Lower lobe of right lung (tissue), 2 donors: ENCODE measurements at regions not wholly inside any gene's neighbourhood (a gene's known extent, or its start where the extent isn't known, plus 50 kb on each side); places are given as distances from the start of the nearest gene placed in this dataset.

Experiments
- ATAC-seq, 2 donors: fragments of 200-7000 bp; cut with Tn5 transposase; one replicate each; pipeline ENCODE4 v1.9.1; 2020 to 2022; ENCODE audit warnings: mild to moderate bottlenecking in 2 of 2, moderate library complexity in 2 of 2
- DNase-seq: peaks from one replicate; pipeline ENCODE4 v3.0.0-alpha.2; 2020
- H3K27ac ChIP-seq: fragments of 200-600 bp; one replicate; pipeline ENCODE4 v1.8.0; 2022
- H3K27me3 ChIP-seq: fragments of 200-600 bp; one replicate; pipeline ENCODE4 v1.8.0; 2022; ENCODE audit warnings: low read depth
- H3K36me3 ChIP-seq: fragments of 200-600 bp; one replicate; pipeline ENCODE4 v1.8.0; 2022; ENCODE audit warnings: mild to moderate bottlenecking
- H3K4me1 ChIP-seq: fragments of 200-600 bp; one replicate; pipeline ENCODE4 v1.8.0; 2022
- H3K4me3 ChIP-seq: fragments of 200-600 bp; one replicate; pipeline ENCODE4 v1.8.0; 2022; ENCODE audit warnings: mild to moderate bottlenecking
- H3K9me3 ChIP-seq: fragments of 200-600 bp; one replicate; pipeline ENCODE4 v1.8.0; 2022
- intact Hi-C: fragments of 100-400 bp; cut with DNase I; formaldehyde crosslinking; loops from one replicate; pipeline ENCODE4 v1.11.0; 2022
- TF ChIP-seq, protein P1 (sequence below): fragments of 200-600 bp; IDR thresholded peaks from one replicate; pipeline ENCODE4 v1.8.0; 2022; ENCODE audit warnings: antibody characterized with exemption, mild to moderate bottlenecking
- donor health status: DM: no; HTN: yes; CAD: no; lungs with severe emphysema.

DNA sequence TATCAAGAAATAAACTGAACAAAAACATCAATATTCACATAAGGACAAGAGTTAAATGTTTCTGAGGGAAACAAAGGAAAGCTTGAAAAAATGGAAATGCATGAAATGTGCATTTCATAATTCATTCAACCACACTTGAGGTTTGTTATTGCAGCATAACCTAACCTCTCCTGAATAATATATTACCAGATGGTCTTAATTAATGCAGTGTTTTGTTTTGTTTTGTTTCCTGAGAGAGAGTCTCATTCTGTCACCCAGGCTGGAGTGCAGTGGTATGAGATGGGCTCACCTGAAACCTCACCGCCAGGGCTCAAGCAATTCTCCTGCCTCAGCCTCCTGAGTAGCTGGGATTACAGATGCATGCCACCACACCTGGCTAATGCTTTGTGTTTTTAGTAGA is 139.9 kb upstream of the PIEZO2 start:
- TF ChIP-seq, protein P1, sequence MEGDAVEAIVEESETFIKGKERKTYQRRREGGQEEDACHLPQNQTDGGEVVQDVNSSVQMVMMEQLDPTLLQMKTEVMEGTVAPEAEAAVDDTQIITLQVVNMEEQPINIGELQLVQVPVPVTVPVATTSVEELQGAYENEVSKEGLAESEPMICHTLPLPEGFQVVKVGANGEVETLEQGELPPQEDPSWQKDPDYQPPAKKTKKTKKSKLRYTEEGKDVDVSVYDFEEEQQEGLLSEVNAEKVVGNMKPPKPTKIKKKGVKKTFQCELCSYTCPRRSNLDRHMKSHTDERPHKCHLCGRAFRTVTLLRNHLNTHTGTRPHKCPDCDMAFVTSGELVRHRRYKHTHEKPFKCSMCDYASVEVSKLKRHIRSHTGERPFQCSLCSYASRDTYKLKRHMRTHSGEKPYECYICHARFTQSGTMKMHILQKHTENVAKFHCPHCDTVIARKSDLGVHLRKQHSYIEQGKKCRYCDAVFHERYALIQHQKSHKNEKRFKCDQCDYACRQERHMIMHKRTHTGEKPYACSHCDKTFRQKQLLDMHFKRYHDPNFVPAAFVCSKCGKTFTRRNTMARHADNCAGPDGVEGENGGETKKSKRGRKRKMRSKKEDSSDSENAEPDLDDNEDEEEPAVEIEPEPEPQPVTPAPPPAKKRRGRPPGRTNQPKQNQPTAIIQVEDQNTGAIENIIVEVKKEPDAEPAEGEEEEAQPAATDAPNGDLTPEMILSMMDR, result no peak
- ATAC-seq, result no peak
- Histone ChIP-seq H3K4me1 (no peaks in the 10 kb centered on the region), H3K36me3 (no peaks in the 10 kb centered on the region), H3K9me3 (no peaks in the 10 kb centered on the region), H3K4me3 (no peak overlapping the region), H3K27me3 (no peaks in the 10 kb centered on the region), H3K27ac (no peak overlapping the region)
- intact Hi-C loops, result no loop called here
- DNase-seq, result no peak

DNA sequence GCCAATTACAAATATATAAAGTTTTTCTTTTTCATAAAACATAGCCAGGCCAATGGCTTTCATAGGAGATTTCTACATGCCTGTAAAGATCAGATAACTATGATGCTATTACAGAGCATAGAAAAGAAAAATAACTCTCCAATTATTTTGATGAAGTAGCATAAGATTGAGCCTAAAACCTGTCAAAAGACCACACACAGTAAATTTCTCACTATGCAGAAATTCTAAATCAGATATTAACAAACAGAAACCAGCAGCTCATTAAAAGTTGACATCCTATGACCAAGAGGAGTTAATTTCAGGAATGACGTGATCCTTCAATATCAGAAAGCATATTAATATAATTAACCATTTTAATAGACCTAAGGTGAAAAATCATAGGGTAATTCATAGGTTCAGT is 139.0 kb upstream of the PIEZO2 start:
- Histone ChIP-seq H3K36me3 (no peaks in the 10 kb centered on the region), H3K27me3 (no peaks in the 10 kb centered on the region), H3K9me3 (no peaks in the 10 kb centered on the region), H3K4me1 (no peaks in the 10 kb centered on the region), H3K27ac (no peak overlapping the region), H3K4me3 (no peak overlapping the region)
- DNase-seq, result no peak
- TF ChIP-seq, protein P1, result no peak
- intact Hi-C loops, result no loop called here
- no peak for ATAC-seq

- H3K27ac ChIP-seq, result no peak overlapping the region
- H3K4me1 ChIP-seq, result no peaks in the 10 kb centered on the region
- TF ChIP-seq, protein P1, result no peak
- intact Hi-C loops, result no loop called here
- no peaks in the 10 kb centered on the region for H3K9me3 ChIP-seq
- no peak overlapping the region for H3K4me3 ChIP-seq
- ATAC-seq, result no peak
- DNase-seq, result no peak
- H3K27me3 ChIP-seq, result no peaks in the 10 kb centered on the region
- no peaks in the 10 kb centered on the region for H3K36me3 ChIP-seq
These were observed 137.1 kb upstream of the PIEZO2 start for GRCh38 chr18:11286431-11286830.

- H3K27me3 ChIP-seq, result no peaks in the 10 kb centered on the region
- no peak for DNase-seq
- no peaks in the 10 kb centered on the region for H3K4me1 ChIP-seq
- H3K36me3 ChIP-seq, result no peaks in the 10 kb centered on the region
- intact Hi-C loops, result no loop called here
- H3K27ac ChIP-seq, result no peak overlapping the region
- no peak for ATAC-seq
- no peaks in the 10 kb centered on the region for H3K9me3 ChIP-seq
- TF ChIP-seq, protein P1, result no peak
- H3K4me3 ChIP-seq, result no peak overlapping the region
These were observed 135.4 kb upstream of the PIEZO2 start for GRCh38 chr18:11284811-11285210.

DNA sequence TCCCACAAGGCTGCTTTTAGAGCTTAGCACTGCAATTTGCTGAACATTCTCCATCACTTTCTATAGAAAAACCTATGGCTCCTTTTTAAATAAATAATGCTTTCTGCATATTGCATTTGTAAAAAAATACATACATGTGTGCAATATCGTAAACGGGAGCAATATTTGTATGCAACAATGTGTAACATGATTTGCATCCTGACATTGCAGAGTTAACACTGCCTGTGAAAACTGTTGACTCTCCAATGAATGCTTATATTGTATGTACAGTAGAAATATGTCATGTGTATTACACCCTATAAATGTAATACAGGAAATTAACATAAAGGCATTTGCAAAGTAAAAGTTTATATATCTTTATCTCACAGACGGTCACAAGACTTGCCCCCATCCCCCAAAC is 135.0 kb upstream of the PIEZO2 start:
- intact Hi-C loops, result no loop called here
- no peaks in the 10 kb centered on the region for H3K4me1 ChIP-seq
- DNase-seq (no peak), ATAC-seq (no peak)
- TF ChIP-seq, protein P1, result no peak
- no peaks in the 10 kb centered on the region for H3K9me3 ChIP-seq
- H3K36me3 ChIP-seq, result no peaks in the 10 kb centered on the region
- H3K4me3 ChIP-seq, result no peak overlapping the region
- no peaks in the 10 kb centered on the region for H3K27me3 ChIP-seq
- no peak overlapping the region for H3K27ac ChIP-seq
